NCI-H345 (cell line): ENCODE measurements at regions not wholly inside any gene's neighbourhood (a gene's known extent, or its start where the extent isn't known, plus 50 kb on each side); places are given as distances from the start of the nearest gene placed in this dataset.

ENCODE experiments used
- DNase-seq: peaks from one replicate; lab custom pipeline; 2025; lab: John Stamatoyannopoulos, UW

DNA sequence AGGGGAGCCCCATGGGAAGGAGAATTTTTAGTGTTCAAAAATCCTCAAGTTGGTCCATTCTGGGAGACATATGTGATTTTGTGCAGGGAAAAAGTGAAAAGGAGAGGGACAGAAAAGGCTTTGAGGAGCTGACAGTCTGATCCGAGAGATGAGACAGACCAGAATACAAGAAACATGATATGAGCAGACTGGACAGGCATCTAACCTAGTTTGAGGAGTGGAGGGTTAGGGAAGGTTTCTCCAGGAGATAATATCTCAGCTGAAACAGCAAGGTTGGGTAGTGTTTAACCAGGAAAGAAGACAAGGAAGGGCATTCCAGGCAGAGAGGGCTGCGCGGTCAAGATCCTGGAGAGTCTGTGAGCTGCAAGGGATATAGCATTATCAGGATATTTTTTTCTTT is 101.4 kb upstream of the NCAM1 start:
- no peak for DNase-seq

DNA sequence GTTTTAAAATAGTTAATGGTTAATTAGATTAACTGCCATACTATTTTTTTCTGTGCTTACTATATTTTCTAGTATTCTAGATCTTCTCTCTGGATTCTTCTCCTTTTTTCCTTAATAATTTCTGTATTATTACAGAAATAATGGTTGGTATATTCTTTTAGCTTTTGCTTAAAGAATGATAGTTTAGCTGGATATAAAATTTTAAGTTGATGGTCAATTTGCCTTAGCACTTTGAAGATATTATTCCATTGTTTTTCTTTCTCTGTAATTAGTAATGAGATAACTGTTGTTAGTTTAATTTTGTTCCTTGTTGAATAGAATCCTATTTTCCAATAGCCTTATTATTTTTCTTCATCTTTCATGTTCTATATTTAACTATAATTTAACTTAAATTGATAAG is 99.9 kb upstream of the NCAM1 start:
- DNase-seq = no peak

DNA sequence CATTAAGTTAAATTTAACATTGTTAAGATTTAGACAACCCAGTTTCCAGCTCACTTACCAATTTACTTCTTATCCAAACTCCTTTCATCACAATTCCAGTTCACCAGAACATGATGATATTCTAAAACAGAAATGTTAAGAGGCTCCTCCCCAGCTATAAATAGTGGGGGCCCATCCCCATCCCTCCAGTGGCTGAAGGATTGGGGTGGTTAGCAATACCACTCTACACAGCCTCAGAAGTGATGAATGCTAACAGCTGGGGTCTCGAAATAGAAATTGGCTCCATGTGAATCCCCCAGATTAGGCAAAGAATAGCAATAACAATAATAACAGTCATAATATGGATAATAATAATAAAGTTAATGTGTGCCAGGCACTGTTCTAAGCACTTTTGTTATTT is 97.9 kb upstream of the NCAM1 start:
- no peak for DNase-seq

DNA sequence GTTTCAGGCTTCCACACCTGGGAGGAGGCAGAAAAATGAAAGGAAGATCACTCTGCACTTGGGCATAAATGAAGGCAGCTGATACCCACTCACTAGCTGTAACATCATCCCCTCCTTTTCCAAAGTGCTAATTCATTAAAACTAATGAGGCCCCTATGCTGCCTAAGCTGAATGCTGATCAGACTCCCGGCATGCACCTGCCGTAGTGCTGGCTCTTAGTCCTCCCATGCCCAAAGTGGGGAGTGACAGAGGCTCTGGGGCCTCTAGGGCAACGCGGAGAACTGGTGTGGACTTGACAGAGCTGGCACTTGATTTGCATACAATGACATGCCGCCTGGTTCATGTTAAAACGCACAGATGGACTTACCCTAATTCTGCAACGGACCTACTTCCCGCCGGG is 96.5 kb upstream of the NCAM1 start:
- DNase-seq = no peak

DNA sequence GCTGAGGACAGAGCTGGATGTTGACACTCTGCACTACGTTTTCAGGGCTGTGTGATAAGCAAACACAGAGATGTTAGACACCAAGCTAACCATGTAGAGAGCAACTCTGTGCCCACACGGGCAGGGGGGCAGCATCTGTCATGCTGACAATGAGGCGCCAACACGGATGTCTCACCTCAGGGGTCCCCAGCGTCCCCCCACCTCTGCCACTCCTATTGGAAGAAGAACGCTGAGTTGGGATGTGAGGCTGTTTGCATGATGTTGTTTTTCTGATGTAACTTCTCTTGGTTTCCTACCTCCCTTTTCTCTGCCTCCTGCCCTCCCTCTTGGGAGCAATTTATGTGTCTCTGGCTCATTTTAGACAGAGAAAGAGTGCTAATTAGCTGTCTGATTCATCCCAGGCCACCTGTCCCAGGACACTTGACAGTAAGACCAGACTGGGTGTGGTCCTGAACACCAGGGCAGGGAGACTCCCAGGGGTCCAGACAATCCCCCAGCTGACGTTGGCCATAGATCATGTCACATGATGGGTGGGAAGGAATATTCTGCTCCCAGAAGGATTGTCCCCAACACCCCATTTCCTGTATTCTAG is 89.2 kb upstream of the NCAM1 start:
- DNase-seq = no peak

DNA sequence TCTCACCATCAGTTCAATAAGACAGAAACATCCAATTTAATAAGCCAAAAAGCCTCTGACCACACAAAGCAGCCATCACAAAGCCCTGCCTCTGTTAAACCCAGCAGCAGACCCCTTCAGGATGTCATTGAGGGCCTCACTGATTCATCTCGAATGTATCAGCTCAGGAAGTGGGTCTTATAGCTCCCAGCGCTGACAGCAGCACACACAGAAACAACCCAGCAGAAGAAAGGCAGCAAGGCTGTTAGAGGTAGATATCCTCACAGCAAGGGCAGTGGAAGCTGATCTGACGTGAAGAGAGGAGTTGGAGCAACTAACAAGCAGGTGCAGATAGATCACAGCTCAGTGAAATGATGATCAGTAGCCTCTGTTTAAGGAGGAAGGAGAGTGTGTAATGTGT is 86.2 kb upstream of the NCAM1 start:
- DNase-seq = no peak

DNA sequence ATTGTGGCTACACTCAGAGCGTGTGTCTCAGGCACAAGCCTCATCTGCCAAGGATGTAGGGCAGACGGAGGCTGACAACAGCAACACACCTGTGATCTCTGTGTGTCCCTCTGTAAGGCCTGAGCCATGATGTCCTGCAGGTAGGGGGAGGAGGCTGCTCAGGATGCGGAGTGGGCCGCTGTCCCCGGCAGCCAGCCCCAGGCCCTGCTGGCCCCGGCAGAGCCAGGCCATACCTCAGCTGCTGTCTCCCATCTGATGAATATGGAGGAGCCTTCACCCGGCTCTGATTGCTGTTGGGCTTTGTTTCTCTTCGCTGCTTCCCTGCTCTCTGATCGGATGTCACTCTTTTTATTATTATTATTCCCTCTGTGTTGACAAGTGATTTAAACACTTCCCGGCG is 83.6 kb upstream of the NCAM1 start:
- no peak for DNase-seq

DNA sequence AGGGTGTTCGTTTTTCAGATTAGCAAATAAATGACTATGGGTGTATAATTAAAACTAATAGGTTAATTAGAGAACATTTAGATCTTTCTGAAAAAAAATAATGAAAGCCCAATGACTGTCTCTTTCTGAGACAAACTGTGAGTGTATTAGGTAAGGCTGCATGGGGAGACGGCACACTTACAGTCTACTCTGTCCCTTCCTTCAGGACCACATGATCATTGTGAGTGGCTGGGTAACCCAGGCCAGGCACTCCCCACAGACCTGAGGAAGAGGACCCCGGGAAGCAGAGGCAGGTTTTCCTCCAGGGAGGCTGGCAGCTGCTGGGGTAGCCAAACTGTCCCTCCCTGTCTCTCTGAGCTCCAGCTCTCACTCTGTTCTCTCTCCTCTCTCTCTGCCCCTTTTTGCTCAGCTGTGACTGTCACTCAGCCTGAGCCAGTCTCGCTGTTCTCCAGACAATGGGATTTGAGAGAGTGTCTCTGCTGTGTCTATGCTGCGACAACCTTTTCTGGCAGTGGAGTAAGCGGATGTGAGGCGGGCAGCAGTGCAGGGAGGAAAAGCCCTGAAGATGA is 83.1 kb upstream of the NCAM1 start:
- DNase-seq = no peak

DNA sequence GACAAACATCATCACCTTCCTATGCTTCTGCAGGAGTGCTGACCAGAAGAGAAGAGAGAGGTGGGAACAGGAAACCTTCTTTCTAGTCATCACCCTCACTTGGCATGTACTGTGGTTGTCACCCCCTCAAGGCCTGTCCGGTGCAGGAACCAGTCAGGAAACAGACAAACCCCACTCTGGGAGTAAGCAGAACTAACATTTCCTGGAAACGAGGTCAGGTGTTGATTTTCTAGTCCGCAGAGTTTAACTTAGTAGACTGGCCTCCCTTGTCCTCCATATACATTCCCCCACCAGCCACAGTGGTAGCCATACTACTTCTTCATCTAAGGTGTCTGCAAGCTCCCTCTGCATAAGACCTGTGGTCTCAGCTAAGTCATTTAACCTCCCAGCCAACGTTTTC is 80.7 kb upstream of the NCAM1 start:
- DNase-seq = no peak

DNA sequence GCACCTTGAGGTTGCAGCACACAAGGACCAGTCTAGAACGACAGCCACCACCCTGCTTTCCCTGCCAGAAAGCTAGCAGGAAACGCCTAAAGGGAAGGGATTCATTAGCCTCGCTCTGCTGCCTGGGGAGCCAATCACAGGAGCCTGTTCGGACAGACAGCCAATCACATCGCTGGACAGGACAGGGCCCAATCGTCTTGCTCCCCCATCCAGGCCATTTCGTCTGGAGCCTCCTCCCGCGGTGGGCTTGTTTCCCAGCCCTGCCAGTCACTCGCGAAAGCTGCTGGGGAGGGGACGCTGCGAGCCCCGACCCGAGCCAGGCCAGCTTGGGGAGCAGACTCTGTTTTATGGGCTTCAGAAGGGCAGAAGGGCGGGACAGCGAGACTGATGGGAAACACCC is 79.8 kb upstream of the NCAM1 start:
- DNase-seq = no peak

DNA sequence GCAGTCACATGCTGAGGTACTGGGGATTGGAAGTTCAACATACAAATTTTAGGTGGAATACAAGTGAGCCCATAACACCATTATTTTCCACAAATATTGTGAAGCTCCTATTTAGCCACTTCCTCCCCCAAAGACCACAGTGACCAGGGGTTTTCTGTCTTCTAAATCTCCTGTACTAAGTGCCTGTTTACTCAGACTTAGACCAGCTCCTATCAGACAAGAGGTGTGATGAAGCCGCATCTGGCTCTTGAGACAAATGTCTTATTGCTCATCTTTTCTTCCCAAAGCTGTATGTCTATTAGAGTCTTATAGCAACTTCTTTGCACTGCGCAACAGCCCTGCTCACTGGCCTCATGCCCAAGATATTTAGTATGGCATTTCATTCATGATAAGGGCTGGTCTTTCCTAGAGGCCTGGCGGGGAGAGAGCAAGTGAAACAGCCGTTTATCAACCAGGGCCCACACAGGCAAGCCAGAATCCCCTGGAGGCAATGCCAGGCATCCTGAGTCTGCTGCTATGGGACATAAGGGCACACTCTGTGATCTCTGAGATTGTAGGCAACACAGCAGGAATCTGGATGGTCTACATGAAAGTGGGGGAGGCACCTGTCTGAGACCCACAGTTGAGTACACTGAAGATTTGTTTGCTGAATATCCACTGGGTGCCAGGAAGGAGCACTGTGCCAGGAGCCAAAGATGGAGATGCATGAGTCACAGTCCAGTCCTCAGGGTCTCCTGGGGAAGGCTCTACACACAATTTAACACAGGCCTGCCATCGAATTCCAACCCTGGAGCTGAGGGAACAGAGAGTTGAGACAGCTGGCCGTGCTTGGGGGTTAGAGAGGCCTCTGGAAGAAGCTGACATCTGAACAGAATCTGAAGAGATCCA is 78.5 kb upstream of the NCAM1 start:
- DNase-seq = no peak

DNA sequence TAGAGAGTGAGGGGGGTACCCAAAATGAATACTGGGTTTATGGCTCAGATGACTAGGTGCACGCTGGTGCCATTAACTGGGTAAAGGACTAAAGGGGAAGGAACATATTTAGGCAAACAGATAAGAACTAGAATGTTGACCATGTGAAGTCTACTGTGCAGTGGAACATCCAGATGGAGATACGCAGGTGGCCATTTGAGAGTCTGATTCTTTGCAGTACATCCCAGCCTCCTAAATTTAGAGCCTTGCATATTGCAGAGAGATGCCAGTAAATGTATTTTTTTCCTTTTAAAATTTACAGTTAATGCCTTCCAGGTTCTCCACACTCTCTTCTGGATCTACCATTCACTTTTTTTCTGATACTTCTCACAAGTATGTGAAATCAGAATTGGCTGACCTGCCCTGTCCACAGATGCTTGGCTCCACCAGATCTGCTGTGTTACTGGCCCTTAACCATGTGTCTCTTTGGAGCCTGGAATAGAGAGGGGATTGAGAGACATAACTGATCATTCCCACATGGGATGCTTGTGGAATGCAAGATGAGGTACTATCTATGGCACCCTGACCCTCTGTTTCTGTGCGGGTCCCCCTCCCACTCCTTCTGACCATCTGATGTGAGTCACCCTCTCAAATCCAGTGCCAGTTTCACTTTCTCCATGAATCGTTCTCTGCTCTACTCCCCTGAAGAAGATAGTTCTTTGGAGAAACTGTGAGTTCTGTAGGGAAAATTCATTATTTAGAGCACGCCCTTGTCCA is 77.0 kb upstream of the NCAM1 start:
- no peak for DNase-seq

DNA sequence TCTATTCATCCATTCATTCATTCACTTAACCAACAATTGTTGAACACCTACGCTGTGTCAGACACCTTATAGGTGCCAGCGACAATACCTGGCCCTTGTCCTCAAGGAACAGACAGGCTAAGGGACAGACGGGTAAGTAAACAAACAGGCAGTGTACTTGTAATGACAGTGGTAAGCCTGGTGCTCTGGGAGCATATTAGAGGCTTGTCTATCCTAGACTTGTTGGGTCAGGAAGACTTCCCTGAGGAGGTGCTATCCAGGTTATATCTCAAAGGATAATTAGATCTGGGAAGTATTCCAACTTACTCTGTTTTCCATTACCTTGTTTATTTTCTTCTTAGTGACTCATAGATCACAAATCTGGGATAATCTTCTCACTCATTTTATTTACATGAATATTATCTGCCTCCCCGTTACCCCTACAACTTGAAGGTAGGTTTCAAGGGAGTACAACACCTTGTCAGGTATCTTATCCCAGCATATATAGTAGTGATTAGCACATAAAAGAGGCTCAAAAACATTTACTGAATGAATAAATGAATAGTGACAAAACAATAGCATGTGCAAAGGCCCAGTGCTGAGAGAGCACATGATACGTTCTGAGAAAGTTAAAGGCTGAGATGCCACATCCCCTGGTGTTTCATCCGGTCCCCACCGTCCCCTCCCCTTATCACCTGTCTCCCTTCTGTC is 75.3 kb upstream of the NCAM1 start:
- DNase-seq = no peak

DNA sequence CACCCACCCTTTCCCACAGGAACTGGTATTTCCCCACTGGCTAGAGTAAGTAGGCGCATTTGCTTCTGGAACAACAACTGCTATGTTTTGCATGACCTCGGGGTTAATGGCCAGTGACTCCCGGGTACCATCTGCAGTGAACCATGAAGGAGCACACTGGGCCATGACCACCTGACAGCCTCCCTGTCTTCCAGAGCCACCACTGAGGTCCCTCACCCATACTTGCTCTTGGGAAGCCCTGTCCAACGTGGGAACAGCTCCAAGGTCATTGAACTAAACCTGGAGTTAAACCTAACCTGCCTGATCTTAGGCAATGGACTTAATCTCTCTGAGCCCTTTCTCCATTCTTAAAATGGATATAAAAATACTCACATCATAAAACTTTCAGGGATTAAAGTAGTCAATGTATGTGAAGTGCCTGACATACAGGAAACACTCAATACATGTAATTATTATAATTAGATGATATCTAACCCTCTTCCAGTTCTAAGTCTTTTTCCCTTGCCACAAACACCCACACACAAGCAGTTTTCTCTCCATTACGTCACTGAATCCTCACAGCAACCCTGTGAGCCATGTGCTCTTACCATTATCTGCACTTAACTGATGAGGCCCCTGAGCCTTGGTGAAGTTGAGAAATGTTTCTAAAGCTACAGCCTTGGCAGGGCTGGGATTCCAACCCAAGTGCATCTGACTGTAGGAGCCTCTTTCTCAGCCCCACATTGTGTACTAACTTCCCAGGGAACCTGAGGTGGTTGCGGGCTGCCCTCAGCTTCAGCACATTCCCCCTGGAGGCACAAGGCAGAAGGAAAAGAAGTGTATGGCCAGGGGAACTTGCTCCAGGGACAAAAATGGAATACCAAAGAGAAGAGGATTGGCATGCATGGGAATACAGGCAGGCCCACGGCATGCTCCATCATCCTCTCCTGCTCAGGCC is 74.5 kb upstream of the NCAM1 start:
- no peak for DNase-seq

DNA sequence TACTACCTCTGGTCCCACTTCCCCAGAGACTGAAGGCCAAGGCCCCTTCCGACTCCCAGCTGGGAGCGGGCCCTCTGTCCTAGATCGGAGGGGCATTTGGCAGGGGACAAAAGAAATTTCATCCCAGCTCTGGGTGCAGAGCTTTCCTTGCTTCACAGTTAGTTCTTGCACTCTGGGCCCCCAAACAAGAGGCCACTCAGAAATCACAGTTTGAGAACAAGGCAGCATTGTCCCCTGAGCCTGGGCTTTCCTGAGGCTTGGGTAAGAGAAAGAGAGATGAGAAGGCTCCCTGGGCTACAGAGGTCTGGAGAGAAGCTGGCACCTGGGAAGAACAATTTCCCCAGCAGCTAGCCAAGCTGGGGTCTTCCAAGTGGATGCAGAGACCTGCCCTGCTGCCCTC is 71.8 kb upstream of the NCAM1 start:
- DNase-seq = no peak

DNA sequence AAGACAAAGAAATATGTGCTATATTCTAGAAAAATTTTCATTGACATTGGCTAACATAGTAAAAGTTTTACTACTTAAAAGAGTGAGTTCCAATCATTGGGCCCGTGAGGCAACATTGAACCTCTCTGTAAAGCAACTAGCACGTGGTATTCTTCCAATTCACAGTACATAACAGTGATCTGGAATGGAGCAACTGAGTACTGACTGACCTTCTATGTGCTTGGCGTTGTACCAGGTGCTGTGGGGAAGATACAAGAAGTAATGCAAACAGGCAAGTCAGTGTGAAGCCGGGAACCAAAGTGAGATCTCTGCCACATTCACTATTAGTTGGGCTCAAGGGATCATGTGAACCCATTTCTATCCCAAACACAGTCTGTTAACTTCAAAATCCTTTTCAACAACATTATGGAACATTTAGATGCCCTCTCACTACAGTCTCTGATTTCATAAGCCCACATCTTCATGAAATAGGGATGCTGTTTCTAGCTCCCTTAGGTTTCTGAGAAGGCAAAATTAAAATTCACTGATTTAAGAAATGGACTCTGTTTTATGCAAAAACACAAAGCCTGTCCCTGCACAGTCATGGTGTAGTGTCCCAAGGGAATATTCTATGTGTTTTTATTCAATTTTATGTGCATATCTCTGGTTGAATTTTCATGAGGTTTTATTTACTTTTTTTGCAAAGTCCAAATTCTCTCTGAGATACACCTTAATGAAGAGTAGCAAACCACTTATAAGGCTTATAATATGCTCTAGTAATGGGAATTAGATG is 61.8 kb upstream of the NCAM1 start:
- DNase-seq = no peak

DNA sequence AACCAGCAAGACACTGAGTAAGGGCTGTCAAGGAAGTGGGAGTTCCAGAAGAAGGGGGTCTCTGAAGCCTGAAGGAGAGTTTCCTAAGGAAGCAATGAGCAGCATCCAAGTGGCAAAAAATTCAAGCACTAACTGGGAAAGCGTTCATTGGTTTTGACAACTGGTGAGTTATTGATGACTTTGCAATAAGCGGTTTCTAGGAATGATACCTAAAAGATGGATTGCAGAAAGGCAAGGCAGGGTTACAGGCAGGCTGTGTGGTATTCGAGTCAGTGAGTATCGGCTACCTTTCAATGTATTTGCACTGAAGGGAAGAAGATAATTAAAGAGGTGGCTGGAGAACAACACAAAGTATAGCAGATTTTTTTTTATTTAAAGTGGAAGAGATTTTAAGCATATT is 59.3 kb upstream of the NCAM1 start:
- no peak for DNase-seq

DNA sequence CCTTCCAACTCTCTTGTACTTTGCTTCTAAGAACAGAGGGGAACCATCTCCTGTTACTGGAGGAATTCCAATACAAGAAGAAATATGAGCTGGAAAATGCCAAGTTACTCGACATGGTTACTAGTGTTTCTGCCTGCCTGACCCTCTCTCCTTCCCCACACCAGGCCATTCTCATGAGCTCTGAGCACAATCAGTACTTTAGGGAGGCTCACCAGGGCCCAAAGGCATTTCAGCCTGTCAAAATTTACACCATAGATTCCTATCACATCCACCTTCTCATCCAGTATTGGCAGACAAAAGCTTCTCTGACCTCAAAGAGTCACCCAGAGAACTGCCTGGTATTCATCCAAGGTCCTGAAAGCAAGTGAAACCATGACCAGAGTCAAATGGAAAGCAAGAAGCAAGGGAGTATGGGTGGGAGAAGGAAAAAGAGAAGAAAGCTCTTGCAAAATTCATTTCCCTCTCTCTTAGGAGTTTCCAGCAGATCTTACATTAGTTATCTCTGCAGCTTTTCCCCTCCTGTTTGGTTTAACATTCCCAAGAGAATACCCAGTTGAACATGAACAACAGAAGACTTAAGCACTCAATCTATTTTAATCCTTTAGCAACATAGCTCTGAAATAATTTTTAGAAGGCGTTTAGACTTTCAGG is 58.7 kb upstream of the NCAM1 start:
- no peak for DNase-seq

DNA sequence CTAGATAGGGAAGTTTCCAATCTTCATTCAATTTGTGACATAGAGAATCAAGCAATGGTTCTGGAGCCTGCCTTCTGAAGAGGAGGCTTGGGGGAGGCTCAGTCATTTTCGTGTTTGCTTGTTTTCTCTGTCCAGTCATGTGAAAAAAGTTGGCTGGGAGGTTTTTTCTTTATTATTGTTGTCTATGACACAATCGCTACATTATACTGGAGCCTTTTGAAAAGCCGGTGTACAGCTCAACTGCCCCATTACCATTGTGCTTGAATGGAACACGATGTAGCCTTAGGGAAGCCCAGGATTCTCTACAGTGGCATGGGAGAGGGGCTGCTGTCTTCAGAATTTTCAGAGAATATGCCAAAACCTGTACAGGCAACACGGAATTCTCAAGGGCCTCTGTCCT is 57.9 kb upstream of the NCAM1 start:
- peak; percentile 65 for DNase-seq

DNA sequence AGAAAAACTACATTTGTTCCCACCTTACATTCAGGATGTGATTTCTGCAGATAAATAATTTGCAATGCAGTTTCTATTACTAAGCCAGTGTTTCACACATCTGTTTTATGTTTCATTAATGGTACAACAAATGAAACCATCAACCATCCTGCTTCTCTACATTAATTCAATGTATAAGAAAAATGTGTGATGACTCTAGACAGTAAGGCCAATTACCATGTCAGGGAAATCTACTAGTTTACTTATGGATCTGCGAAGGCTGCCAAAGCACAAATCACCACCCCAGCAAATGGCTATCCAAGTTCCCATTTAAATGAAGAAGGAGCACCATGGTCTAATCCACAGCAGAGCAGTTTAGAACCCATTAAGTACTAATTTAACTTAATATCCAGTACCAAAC is 50.1 kb upstream of the NCAM1 start:
- no peak for DNase-seq
